Omental fat pad (tissue), 3 donors: ENCODE measurements at regions not wholly inside any gene's neighbourhood (a gene's known extent, or its start where the extent isn't known, plus 50 kb on each side); places are given as distances from the start of the nearest gene placed in this dataset.

ENCODE experiments used
- ATAC-seq: fragments of 150-250 bp; one replicate; pipeline ENCODE4 v1.9.1; 2016; ENCODE audit warnings: mild to moderate bottlenecking, moderate library complexity; ENCODE audit not compliant: low FRiP score
- DNase-seq: peaks from one replicate; pipeline ENCODE4 v3.0.0-alpha.2; 2019; ENCODE audit warnings: low spot score
- TF ChIP-seq, protein P1 (sequence below), 3 donors: fragments of 450-650 bp; IDR thresholded peaks; one replicate each; pipeline ENCODE4 v1.5.1; 2016 to 2017; ENCODE audit warnings: antibody characterized with exemption in 3 of 3, mild to moderate bottlenecking in 3 of 3, moderate library complexity in 2 of 3

DNA sequence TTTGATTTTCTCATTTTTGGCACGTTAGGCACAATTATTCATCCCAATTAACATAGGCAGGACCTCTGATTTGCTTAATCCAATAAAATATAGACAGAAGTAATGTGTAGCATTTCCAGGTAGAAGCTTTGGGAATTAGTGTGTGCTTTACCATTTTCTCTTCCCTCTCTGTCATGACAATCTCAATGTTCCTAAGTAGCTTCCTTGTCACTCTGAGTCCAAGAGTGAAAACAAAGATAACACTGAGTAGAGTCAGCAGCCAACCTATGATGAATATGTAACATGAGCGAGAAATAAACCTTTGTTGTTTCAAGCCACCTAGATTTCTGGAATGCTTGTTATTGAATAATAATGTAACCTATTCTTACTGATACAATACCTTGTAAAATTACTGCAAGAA, 283.8 kb downstream of the OMA1 start:
- TF ChIP-seq, protein P1, sequence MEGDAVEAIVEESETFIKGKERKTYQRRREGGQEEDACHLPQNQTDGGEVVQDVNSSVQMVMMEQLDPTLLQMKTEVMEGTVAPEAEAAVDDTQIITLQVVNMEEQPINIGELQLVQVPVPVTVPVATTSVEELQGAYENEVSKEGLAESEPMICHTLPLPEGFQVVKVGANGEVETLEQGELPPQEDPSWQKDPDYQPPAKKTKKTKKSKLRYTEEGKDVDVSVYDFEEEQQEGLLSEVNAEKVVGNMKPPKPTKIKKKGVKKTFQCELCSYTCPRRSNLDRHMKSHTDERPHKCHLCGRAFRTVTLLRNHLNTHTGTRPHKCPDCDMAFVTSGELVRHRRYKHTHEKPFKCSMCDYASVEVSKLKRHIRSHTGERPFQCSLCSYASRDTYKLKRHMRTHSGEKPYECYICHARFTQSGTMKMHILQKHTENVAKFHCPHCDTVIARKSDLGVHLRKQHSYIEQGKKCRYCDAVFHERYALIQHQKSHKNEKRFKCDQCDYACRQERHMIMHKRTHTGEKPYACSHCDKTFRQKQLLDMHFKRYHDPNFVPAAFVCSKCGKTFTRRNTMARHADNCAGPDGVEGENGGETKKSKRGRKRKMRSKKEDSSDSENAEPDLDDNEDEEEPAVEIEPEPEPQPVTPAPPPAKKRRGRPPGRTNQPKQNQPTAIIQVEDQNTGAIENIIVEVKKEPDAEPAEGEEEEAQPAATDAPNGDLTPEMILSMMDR (IDR thresholded peaks at IDR 0.05), result no peak
- no peak for ATAC-seq
- no peak for DNase-seq

DNA sequence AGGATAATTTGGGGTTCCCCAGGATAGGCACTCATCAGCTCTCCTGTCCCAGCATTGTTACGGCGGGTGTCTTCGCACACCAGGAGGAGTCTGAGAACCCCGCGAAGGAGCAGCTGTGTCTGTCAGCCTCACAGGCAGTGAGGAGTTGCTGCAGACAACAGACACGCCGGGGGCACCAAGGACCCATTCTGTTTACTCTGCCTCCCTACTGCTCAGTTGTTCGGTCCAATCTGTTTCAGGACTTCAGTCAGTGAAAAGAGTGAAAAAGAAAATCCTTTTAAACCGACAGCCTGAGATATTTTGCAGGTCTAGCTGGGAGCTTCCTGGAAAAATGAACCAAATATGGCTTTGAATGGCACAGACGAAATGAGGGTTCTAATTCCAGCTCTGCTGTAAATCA, 288.4 kb downstream of the OMA1 start:
- ATAC-seq, result no peak

DNA sequence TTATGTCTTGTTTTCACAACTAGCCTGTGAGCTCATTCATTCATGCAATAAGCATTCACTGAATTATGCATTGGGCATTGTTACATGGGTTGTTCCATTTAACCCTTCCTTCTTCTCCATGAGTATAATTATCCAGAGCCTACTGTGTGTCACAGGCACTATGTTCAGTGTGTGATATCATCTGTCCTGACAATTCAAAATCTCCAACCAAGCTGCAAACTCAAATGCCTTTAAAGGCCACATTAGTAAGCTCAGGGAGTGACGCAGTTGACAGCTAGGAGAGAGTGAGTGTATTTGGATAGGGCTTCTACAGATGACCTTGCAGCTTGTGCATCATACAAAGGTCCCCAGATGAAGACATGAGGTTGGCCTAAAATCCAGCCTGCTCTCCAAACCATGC, 289.5 kb downstream of the OMA1 start:
- ATAC-seq (no peak), DNase-seq (no peak)
- TF ChIP-seq, protein P1 (IDR thresholded peaks at IDR 0.05), result no peak

More for the DNA sequence above, 288.4 kb downstream of the OMA1 start:
- DNase-seq, result no peak
- TF ChIP-seq, protein P1 (IDR thresholded peaks at IDR 0.05), result no peak

DNA sequence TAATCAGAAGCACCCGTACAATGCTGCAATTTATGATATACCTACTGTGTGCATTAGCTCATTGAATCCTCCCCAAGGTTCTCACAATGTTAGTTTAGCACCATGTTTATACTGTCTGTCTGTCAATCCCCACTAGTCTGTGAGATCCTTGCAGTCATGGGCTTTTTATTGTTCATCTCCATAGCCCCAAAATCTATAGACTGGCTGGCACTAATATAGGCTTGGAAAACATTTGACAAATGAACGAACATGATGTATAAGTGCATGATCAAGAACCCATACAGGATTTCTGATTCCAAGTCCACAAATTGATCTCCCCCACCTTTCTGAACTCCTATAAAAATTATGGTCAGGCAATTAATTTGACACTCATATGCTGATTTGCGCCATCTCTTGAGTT, 290.0 kb downstream of the OMA1 start:
- TF ChIP-seq, protein P1 (IDR thresholded peaks at IDR 0.05), result no peak

DNA sequence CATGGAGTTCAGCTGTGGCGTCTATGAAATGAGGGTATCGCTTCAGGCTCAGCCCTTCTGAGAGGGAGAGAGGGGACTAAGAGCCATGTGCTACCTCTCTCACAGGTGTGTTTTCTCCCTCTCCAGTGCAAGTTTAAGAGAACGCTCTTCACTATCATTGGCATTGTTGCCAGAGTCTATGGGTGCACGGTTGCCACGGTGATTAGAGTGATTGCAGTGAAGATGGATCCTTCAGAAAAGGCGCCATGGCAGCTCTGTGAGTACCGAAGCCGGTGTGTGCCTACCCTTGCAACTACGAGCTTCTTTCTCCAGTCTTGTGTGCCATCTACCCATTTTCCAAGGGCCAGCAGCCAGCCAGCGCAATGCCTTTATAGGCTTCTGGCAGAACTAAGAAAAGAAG, 290.5 kb downstream of the OMA1 start:
- no peak for ATAC-seq
- TF ChIP-seq, protein P1 (IDR thresholded peaks at IDR 0.05), result no peak

More for the DNA sequence above, 290.0 kb downstream of the OMA1 start:
- no peak for ATAC-seq
- DNase-seq, result no peak

DNA sequence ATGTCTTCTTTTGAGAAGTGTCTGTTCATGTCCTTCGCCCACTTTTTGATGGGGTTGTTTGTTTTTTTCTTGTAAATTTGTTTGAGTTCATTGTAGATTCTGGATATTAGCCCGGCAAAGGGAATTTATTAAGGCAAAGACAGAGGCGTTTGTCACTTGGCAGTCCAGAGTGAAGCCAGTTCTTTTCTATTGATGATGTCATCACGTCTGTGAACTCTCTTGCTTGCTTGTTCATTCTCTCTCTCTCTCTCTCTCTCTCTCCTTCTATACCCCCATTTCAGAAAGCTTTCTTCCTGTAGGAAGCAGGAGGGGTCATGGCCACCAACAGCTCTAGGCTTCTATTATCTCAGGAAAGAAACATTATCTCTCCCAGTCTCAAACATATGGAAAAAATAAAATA, 291.3 kb downstream of the OMA1 start:
- no peak for ATAC-seq
- TF ChIP-seq, protein P1 (IDR thresholded peaks at IDR 0.05), result no peak
- DNase-seq, result no peak

More for the DNA sequence above, 290.5 kb downstream of the OMA1 start:
- DNase-seq, result no peak

DNA sequence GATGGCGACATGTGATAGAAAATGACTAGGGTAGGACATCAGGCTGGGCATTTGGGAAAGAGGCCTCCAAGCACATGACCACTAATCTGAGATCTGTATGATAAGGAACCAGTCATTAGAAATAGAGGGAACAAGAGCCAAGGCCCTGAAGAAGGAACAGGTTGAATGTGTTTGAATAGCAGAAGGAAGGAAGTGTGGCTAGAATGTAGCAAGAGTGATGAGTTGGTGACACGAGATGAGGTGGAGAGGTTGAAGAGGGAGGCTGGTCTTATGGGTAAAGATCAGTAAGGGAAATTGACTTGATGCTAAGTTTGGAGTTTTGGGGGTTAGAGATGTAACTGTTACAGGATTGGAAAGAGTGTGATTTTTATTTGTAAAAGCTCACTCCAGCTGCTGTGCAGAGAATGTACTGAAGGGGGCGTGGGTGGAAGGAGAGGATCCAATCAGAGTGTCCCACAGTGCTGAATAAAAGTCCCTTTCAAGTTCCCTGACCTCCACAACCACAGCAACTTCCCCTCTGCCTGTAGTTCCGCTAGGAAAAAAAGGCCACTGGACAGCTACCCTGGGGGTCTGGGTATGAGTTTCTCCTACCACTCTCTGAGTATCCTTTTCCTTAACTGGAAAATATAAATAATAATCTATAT, 295.0 kb downstream of the OMA1 start:
- ATAC-seq (no peak), DNase-seq (no peak)
- TF ChIP-seq, protein P1 (IDR thresholded peaks at IDR 0.05), result no peak
